Breast epithelium (tissue), 4 donors: ENCODE measurements at regions not wholly inside any gene's neighbourhood (a gene's known extent, or its start where the extent isn't known, plus 50 kb on each side); places are given as distances from the start of the nearest gene placed in this dataset.
A peak's percentile ranks its signal among the peaks of the same experiment; 100 is the strongest.
"Not testable (repeated sequence)": the region's sequence is repeated elsewhere in the genome, so short reads cannot be mapped to it uniquely, and the experiment has no call there.

Experiments
- DNase-seq, 2 donors: peaks; one replicate each; pipeline ENCODE4 v3.0.0-alpha.2; 2019; ENCODE audit warnings: low spot score in 2 of 2
- H3K27ac ChIP-seq, 2 donors: fragments of 200-600 bp; sonication (generic) in 1 of 2; one replicate each; pipeline ENCODE4 v1.5.1; 2016 to 2019; ENCODE audit warnings: mild to moderate bottlenecking in 1 of 2
- H3K27me3 ChIP-seq, 2 donors: fragments of 200-600 bp; sonication (generic) in 1 of 2; one replicate each; pipeline versions ENCODE4 v1.5.1 to v1.6.0; 2017 to 2019; ENCODE audit warnings: control low read depth in 1 of 2, mild to moderate bottlenecking in 1 of 2
- H3K36me3 ChIP-seq: fragments of 200-600 bp; one replicate; pipeline ENCODE4 v1.5.1; 2019
- H3K4me1 ChIP-seq, 2 donors: fragments of 200-600 bp; sonication (generic); one replicate each; pipeline ENCODE4 v1.5.1; 2016 to 2019; ENCODE audit warnings: control low read depth in 1 of 2
- H3K4me3 ChIP-seq, 3 donors: fragments of 200-600 bp; sonication (generic); 1 replicate in 2 of 3; 2 replicates in 1 of 3; pipeline ENCODE4 v1.5.1; 2016 to 2019; ENCODE audit warnings: mild to moderate bottlenecking in 3 of 3, moderate library complexity in 2 of 3
- H3K9me3 ChIP-seq, 2 donors: fragments of 200-600 bp; sonication (generic) in 1 of 2; one replicate each; pipeline ENCODE4 v1.5.1; 2016 to 2019; ENCODE audit warnings: control low read depth in 1 of 2
- POLR2A ChIP-seq: fragments of 450-650 bp; IDR thresholded peaks from one replicate; pipeline ENCODE4 v1.6.1; 2016; ENCODE audit warnings: antibody characterized with exemption, mild to moderate bottlenecking, moderate library complexity
- POLR2AphosphoS5 ChIP-seq, 3 donors: sonication (generic); formaldehyde crosslinking; IDR thresholded peaks; one replicate each; pipeline ENCODE4 v1.6.1; 2017; ENCODE audit warnings: antibody characterized with exemption in 3 of 3
- intact Hi-C: fragments of 100-400 bp; cut with DNase I; formaldehyde crosslinking; loops from one replicate; pipeline ENCODE4 v1.15.1; 2023; ENCODE audit warnings: low total_unique reads
- TF ChIP-seq, protein P1 (sequence below), 3 donors: fragments of 450-650 bp; IDR thresholded peaks; one replicate each; pipeline ENCODE4 v1.5.1; 2016 to 2017; ENCODE audit warnings: antibody characterized with exemption in 3 of 3, mild to moderate bottlenecking in 3 of 3, moderate library complexity in 3 of 3

DNA sequence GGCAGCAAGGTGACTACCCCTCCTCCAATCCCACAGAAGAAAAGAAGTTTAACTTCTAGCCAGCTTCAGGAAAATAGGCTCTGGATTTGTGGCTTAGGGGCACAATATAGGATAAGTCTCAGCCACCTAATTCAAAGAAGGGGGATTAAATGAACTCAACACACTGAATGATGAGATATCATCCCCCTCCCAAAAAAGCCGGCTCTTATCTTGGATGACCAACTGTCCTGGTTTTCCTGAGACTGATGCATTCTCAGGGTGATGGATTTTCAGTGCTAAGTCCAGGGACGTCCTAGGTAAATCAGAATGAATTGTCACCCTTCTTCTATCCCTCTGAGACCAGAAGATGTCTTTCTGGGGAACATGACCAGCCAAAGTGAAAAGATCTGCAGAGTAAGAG is 487.0 kb upstream of the PROK2 start:
- Histone ChIP-seq H3K27ac (no peak overlapping the region), H3K9me3 (no peaks in the 10 kb centered on the region), H3K36me3 (no peaks in the 10 kb centered on the region), H3K4me3 (no peak overlapping the region), H3K27me3 (no peaks in the 10 kb centered on the region), H3K4me1 (no peaks in the 10 kb centered on the region)
- intact Hi-C loops: no loop called here
- TF ChIP-seq POLR2AphosphoS5 (IDR thresholded peaks at IDR 0.05): no peak
- no peak for TF ChIP-seq POLR2A
- TF ChIP-seq, protein P1, sequence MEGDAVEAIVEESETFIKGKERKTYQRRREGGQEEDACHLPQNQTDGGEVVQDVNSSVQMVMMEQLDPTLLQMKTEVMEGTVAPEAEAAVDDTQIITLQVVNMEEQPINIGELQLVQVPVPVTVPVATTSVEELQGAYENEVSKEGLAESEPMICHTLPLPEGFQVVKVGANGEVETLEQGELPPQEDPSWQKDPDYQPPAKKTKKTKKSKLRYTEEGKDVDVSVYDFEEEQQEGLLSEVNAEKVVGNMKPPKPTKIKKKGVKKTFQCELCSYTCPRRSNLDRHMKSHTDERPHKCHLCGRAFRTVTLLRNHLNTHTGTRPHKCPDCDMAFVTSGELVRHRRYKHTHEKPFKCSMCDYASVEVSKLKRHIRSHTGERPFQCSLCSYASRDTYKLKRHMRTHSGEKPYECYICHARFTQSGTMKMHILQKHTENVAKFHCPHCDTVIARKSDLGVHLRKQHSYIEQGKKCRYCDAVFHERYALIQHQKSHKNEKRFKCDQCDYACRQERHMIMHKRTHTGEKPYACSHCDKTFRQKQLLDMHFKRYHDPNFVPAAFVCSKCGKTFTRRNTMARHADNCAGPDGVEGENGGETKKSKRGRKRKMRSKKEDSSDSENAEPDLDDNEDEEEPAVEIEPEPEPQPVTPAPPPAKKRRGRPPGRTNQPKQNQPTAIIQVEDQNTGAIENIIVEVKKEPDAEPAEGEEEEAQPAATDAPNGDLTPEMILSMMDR (IDR thresholded peaks at IDR 0.05): no peak
- no peak for DNase-seq

DNA sequence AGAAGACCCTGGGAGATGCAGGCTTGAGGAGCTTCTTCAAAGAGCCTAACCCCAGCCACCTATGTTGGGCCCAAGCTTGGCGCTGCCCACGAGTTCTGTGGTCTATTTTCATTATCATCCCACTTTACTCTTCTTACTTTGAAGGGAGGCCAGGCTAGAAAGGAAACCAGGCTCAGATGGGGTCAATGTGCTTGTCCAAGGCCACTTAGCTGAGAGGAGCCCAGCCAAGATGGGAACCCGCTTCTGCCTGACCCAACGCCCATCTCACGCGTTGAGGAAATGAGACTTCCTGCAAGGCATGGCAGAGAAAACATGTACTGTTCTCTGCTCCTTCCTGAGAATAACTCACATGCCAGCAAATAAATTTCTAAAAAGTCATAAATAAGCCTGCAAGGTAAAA is 486.3 kb upstream of the PROK2 start:
- no peak overlapping the region for H3K4me3 ChIP-seq
- DNase-seq: no peak
- H3K27ac ChIP-seq: peak overlapping the region in 1 of 2 donors; percentile 4
- no peaks in the 10 kb centered on the region for H3K4me1 ChIP-seq
- intact Hi-C loops: no loop called here
- H3K9me3 ChIP-seq: no peaks in the 10 kb centered on the region
- TF ChIP-seq POLR2A (no peak), POLR2AphosphoS5 (IDR thresholded peaks at IDR 0.05) (no peak)
- TF ChIP-seq, protein P1 (IDR thresholded peaks at IDR 0.05): no peak
- no peaks in the 10 kb centered on the region for H3K36me3 ChIP-seq
- no peaks in the 10 kb centered on the region for H3K27me3 ChIP-seq

DNA sequence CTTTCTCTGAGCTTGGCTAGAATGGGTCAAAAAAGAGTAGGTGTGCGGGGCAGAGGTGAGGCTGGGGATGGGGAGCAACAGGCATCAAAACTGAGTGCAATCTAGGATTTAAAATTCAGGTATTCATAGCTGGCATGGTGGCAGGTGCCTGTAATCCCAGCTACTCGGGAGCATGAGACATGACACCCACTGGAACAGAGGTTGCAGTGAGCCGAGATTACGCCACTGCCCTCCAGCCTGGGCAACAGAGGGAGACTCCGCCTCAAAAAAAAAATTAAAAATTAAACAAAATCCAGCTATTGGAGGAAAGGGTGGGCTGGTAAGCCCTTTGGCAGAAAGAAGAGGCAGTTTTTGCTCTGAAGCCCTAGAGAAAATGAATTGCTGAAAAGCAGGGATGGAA is 485.8 kb upstream of the PROK2 start:
- intact Hi-C loops: no loop called here

DNA sequence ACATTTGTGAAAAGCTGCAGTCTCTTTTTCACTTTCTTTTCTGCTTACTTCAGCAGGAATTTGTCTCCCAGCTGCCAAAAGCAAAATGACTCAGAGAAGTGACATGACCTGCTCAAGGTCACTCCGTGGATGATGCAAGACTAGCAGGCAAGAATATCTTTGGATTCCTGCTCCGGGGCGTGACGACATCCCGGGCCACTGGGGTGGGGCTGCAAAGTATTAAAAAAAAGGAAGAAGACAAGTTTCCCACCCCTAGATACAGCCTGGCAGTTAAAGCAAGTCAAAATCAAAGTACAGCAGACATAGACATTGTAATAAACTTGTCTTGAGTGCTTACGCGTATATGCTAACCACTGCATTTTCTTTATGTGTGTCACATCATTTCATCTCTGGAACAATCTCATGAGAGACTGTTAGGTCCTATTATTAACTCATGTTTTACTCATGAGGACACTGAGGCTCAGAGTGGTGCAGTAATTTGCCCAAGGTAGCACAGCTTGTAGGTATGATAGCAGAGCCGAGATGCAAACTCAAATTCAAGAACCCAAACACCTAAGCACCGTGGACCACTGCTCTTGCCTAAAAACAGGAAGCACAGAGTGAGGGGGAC is 485.2 kb upstream of the PROK2 start:
- no peaks in the 10 kb centered on the region for H3K36me3 ChIP-seq
- no peaks in the 10 kb centered on the region for H3K27me3 ChIP-seq
- H3K4me1 ChIP-seq: no peaks in the 10 kb centered on the region
- DNase-seq: peak; percentile 70 to 78
- H3K27ac ChIP-seq: no peak overlapping the region
- no peak for TF ChIP-seq POLR2A
- peak; percentile 76 to 96 (median 95) for TF ChIP-seq POLR2AphosphoS5 (IDR thresholded peaks at IDR 0.05)
- TF ChIP-seq, protein P1 (IDR thresholded peaks at IDR 0.05): no peak
- intact Hi-C loops: no loop called here
- H3K9me3 ChIP-seq: no peaks in the 10 kb centered on the region
- H3K4me3 ChIP-seq: no peak overlapping the region

More for the DNA sequence above, 485.8 kb upstream of the PROK2 start:
- Histone ChIP-seq H3K4me3 (no peak overlapping the region), H3K27me3 (no peaks in the 10 kb centered on the region), H3K36me3 (no peaks in the 10 kb centered on the region), H3K9me3 (no peaks in the 10 kb centered on the region), H3K4me1 (no peaks in the 10 kb centered on the region), H3K27ac (peak overlapping the region in 1 of 2 donors; percentile 4)
- DNase-seq: no peak
- TF ChIP-seq POLR2A: no peak
- TF ChIP-seq, protein P1 (IDR thresholded peaks at IDR 0.05): no peak
- TF ChIP-seq POLR2AphosphoS5 (IDR thresholded peaks at IDR 0.05): no peak

DNA sequence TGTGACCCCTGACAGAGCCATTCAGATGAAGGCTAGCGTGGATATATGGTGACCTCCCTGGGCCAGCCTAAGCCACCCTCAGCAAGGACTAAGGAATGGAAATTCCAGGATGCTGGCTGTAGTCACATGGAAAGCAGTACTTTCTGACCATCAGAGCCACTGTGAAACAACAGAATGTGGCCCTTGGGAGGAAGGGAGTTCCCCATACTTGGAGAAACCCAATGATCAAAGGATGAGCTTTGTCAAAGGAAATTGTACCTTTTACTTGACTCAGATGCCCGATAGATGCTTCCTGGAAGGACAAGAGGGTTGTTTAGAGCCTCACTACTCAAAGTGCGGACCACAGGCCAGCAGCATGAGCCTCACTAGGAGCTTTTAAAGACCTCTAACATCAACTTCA is 484.5 kb upstream of the PROK2 start:
- intact Hi-C loops: no loop called here
- DNase-seq: no peak
- no peaks in the 10 kb centered on the region for H3K27me3 ChIP-seq
- H3K36me3 ChIP-seq: no peaks in the 10 kb centered on the region
- no peak overlapping the region for H3K4me3 ChIP-seq
- H3K9me3 ChIP-seq: no peaks in the 10 kb centered on the region
- peak overlapping the region; percentile 4 to 34 for H3K27ac ChIP-seq
- H3K4me1 ChIP-seq: no peaks in the 10 kb centered on the region
- TF ChIP-seq, protein P1 (IDR thresholded peaks at IDR 0.05): no peak
- no peak for TF ChIP-seq POLR2A
- TF ChIP-seq POLR2AphosphoS5 (IDR thresholded peaks at IDR 0.05): no peak

DNA sequence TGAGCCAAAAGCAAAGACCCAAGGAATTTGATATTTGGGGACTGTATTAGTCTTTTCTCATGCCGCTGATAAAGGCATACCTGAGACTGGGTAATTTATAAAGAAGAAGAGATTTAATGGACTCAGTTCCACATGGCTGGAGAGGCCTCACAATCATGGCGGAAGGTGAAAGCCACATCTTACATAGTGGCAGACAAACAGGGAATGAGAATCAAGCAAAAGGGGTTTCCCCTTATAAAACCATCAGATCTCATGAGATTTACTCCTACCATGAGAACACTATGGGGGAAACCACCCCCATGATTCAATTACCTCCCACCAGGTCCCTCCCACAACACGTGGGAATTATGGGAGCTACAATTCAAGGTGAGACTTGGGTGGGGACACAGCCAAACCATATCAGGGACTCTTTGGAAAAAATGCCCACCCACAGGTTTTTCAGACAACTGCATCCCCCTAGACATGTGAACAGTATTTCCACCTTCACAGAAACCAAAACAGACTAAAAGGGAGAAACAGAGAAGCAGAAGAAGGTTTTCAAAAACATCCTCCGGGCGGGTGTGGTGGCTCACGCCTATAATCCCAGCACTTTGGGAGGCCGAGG is 482.1 kb upstream of the PROK2 start:
- H3K27ac ChIP-seq, H3K4me1 ChIP-seq, intact Hi-C loops, H3K4me3 ChIP-seq, H3K27me3 ChIP-seq, H3K36me3 ChIP-seq, DNase-seq, H3K9me3 ChIP-seq: not testable (repeated sequence)
